K562 (cell line): ENCODE measurements at regions not wholly inside any gene's neighbourhood (a gene's known extent, or its start where the extent isn't known, plus 50 kb on each side); places are given as distances from the start of the nearest gene placed in this dataset.

Experiments
- ATAC-seq: fragments of 200-7000 bp; cut with Tn5 transposase; 3 replicates; pipeline ENCODE4 v1.9.1; 2020; ENCODE audit warnings: moderate library complexity
- BruUV-seq: library from RNA; stranded (reverse); fragments of 400-500 nt; replicated peaks from 2 replicates; lab custom pipeline; 2021; lab: Mats Ljungman, UMichigan
- CTCF ChIA-PET: fragments of 300-600 bp; formaldehyde crosslinking; extraction: SDS; loops from one replicate; lab custom pipeline; 2021; ENCODE audit warnings: low intra/inter-chr PET ratio; lab: Yijun Ruan, JAX
- POLR2A ChIA-PET: fragments of 300-600, 350-650 bp; sonication (Branson Sonifier 250); formaldehyde crosslinking; extraction: SDS; loops from one replicate; lab custom pipeline; 2021; ENCODE audit warnings: antibody characterized with exemption, inconsistent platforms; lab: Yijun Ruan, JAX
- DNase-seq, 4 experiments: peaks; one replicate each; pipeline versions ENCODE4 v3.0.0 to v3.0.0-alpha.2; 2011 to 2018; ENCODE audit warnings: low spot score in 3 of 4, mixed read lengths in 3 of 4; ENCODE audit errors: extremely low read depth in 1 of 4
- FAIRE-seq: peaks from 2 replicates; lab custom pipeline; 2011; peaks lifted over from hg19 to GRCh38; lab: Jason Lieb, UNC
- H2AFZ ChIP-seq: 2 replicates; pipeline ENCODE4 v1.6.0; 2011; ENCODE audit warnings: low read depth, low read length, control low read depth, inconsistent platforms
- H3K27ac ChIP-seq: fragments of 200-600 bp; 3 replicates; pipeline ENCODE4 v1.8.0; 2011; ENCODE audit warnings: low read depth, mild to moderate bottlenecking, control low read depth, inconsistent platforms, low read length, moderate library complexity, mixed read lengths; ENCODE audit errors: extremely low read depth
- H3K27me3 ChIP-seq, 2 experiments: fragments of 300-600 bp in 1 of 2; 2 replicates in 1 of 2; 3 replicates in 1 of 2; pipeline versions ENCODE4 v1.6.0 to v1.8.0; 2011; ENCODE audit warnings: inconsistent platforms in 2 of 2, low read length in 2 of 2, mild to moderate bottlenecking in 1 of 2, mixed read lengths in 1 of 2, moderate library complexity in 1 of 2; ENCODE audit not compliant: control insufficient read depth in 2 of 2, insufficient read depth in 2 of 2
- H3K36me3 ChIP-seq: fragments of 300-600 bp; 3 replicates; pipeline ENCODE4 v1.8.0; 2011; ENCODE audit warnings: mild to moderate bottlenecking, low read length, inconsistent platforms; ENCODE audit not compliant: control insufficient read depth, insufficient read depth
- H3K4me1 ChIP-seq, 2 experiments: fragments of 200-600 bp in 1 of 2; replicated peaks in 1 of 2; 2 replicates in 1 of 2; 3 replicates in 1 of 2; pipeline versions ENCODE4 v1.5.1 to v1.8.0; 2011; ENCODE audit warnings: inconsistent platforms in 2 of 2, low read length in 2 of 2, mild to moderate bottlenecking in 1 of 2, mixed read lengths in 1 of 2, moderate library complexity in 1 of 2; ENCODE audit not compliant: control insufficient read depth in 2 of 2, insufficient read depth in 2 of 2
- H3K4me2 ChIP-seq: 2 replicates; pipeline ENCODE4 v1.6.1; 2011; ENCODE audit warnings: low read length, control low read depth, inconsistent platforms, mixed read lengths; ENCODE audit not compliant: insufficient read depth
- H3K4me3 ChIP-seq: fragments of 200-600 bp; sonication (generic), shearing (Covaris generic); 2 replicates; pipeline ENCODE4 v1.5.1; 2016; ENCODE audit warnings: control low read depth, inconsistent platforms
- H3K79me2 ChIP-seq: fragments of 200-600 bp; 3 replicates; pipeline ENCODE4 v1.8.0; 2011; ENCODE audit warnings: low read length, inconsistent platforms; ENCODE audit not compliant: control insufficient read depth, insufficient read depth
- H3K9ac ChIP-seq, 2 experiments: 2 replicates each; pipeline versions ENCODE4 v1.6.0 to v1.6.1; 2011; ENCODE audit warnings: low read depth in 2 of 2, low read length in 2 of 2, control low read depth in 1 of 2, inconsistent platforms in 1 of 2, mild to moderate bottlenecking in 1 of 2, mixed read lengths in 1 of 2; ENCODE audit not compliant: insufficient read depth in 1 of 2
- H3K9me1 ChIP-seq: one replicate; pipeline ENCODE4 v1.6.0; 2011; ENCODE audit warnings: inconsistent platforms, mild to moderate bottlenecking, low read length, moderate library complexity; ENCODE audit not compliant: control insufficient read depth, insufficient read depth
- H3K9me3 ChIP-seq: replicated peaks from 2 replicates; pipeline ENCODE4 v1.5.1; 2011; ENCODE audit warnings: low read depth, low read length, inconsistent platforms; ENCODE audit not compliant: control insufficient read depth, insufficient read depth
- H4K20me1 ChIP-seq: replicated peaks from 2 replicates; pipeline ENCODE4 v1.6.1; 2011; ENCODE audit warnings: low read length, inconsistent platforms, mixed read lengths; ENCODE audit not compliant: control insufficient read depth, insufficient read depth
- CHD4 ChIP-seq: fragments of 200-600 bp; sonication (generic); IDR thresholded peaks from 3 replicates; pipeline ENCODE4 v1.6.1; 2012; ENCODE audit warnings: low read depth, mild to moderate bottlenecking, mixed read lengths, low read length, inconsistent platforms; ENCODE audit not compliant: insufficient read depth, insufficient replicate concordance, poor library complexity, severe bottlenecking
- NR0B1 ChIP-seq: fragments of 450-650 bp; IDR thresholded peaks from one replicate; pipeline ENCODE4 v1.6.1; 2018; ENCODE audit warnings: mild to moderate bottlenecking, moderate library complexity; ENCODE audit not compliant: partially characterized antibody
- ZBTB17 ChIP-seq: fragments of 450-650 bp; formaldehyde crosslinking; IDR thresholded peaks from 2 replicates; pipeline ENCODE4 v1.4.0; 2020; ENCODE audit warnings: mild to moderate bottlenecking
- ZBTB34 ChIP-seq: fragments of 250-450 bp; sonication (Bioruptor Pico); IDR thresholded peaks from 2 replicates; pipeline ENCODE4 v1.8.0; 2021; ENCODE audit warnings: mild to moderate bottlenecking, moderate library complexity
- ZBTB7A ChIP-seq: IDR thresholded peaks from 2 replicates; pipeline ENCODE4 v1.6.1; 2011; ENCODE audit warnings: low read depth, mild to moderate bottlenecking, low read length, moderate library complexity, borderline replicate concordance; ENCODE audit not compliant: control insufficient read depth
- ZNF507 ChIP-seq: conservative IDR thresholded peaks from 2 replicates; pipeline ENCODE4 v1.6.1; 2017; ENCODE audit warnings: missing genetic modification characterization, missing compliant biosample characterization
- ZNF764 ChIP-seq: fragments of 250-450 bp; sonication (Bioruptor Pico); IDR thresholded peaks from 2 replicates; pipeline ENCODE4 v1.4.0; 2020; ENCODE audit warnings: low read depth, mild to moderate bottlenecking, moderate library complexity
- WGBS: fragments of 100-300 bp; shearing (Covaris generic); methylation state at CpG from one replicate; pipeline ENCODE4 v1.1.6; 2016; ENCODE audit warnings: low coverage, mixed read lengths; ENCODE audit not compliant: insufficient coverage; ENCODE audit errors: missing lambda C conversion rate; 5-methylcytosine and 5-hydroxymethylcytosine counted together
- in situ Hi-C: fragments of 300-500 bp; cut with MboI; formaldehyde crosslinking; loops from 4 replicates; pipeline ENCODE4 v1.15.0; 2018; ENCODE audit warnings: inconsistent platforms, mixed read lengths
- intact Hi-C: fragments of 100-400 bp; cut with micrococcal nuclease; formaldehyde crosslinking; loops from 2 replicates; pipeline ENCODE4 v1.14.2; 2022
- TF ChIP-seq, protein P1 (sequence below): fragments of 450-650 bp; IDR thresholded peaks from 2 replicates; pipeline ENCODE4 v1.6.1; 2016; ENCODE audit warnings: mild to moderate bottlenecking, moderate library complexity

DNA sequence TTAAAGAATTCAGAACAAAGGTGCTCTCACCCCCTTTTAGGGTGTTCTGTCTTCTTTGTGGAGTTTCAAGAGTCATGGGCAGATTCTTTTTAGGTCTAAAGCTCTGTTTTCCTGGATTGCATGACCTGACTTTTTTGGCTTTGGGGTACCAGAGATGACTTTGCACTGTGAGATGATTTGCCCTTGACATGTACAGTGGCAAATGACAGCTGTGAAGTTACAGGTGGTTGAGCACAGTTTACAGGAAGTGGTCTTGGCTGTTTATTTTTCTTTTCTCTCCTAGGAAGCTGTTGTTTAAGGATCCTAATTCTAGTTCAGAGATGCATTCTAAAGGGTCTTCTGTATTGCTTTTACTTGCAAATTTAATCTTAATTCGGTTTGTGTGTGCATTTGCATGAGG lies 83.8 kb upstream of the METAP2 start:
- TF ChIP-seq ZBTB34 (CRISPR knock-in tag) (no peak), NR0B1 (no peak), ZNF507 (tag) (no peak), ZBTB7A (no peak), ZBTB17 (CRISPR knock-in tag) (no peak), CHD4 (no peak), ZNF764 (no peak)
- TF ChIP-seq, protein P1, sequence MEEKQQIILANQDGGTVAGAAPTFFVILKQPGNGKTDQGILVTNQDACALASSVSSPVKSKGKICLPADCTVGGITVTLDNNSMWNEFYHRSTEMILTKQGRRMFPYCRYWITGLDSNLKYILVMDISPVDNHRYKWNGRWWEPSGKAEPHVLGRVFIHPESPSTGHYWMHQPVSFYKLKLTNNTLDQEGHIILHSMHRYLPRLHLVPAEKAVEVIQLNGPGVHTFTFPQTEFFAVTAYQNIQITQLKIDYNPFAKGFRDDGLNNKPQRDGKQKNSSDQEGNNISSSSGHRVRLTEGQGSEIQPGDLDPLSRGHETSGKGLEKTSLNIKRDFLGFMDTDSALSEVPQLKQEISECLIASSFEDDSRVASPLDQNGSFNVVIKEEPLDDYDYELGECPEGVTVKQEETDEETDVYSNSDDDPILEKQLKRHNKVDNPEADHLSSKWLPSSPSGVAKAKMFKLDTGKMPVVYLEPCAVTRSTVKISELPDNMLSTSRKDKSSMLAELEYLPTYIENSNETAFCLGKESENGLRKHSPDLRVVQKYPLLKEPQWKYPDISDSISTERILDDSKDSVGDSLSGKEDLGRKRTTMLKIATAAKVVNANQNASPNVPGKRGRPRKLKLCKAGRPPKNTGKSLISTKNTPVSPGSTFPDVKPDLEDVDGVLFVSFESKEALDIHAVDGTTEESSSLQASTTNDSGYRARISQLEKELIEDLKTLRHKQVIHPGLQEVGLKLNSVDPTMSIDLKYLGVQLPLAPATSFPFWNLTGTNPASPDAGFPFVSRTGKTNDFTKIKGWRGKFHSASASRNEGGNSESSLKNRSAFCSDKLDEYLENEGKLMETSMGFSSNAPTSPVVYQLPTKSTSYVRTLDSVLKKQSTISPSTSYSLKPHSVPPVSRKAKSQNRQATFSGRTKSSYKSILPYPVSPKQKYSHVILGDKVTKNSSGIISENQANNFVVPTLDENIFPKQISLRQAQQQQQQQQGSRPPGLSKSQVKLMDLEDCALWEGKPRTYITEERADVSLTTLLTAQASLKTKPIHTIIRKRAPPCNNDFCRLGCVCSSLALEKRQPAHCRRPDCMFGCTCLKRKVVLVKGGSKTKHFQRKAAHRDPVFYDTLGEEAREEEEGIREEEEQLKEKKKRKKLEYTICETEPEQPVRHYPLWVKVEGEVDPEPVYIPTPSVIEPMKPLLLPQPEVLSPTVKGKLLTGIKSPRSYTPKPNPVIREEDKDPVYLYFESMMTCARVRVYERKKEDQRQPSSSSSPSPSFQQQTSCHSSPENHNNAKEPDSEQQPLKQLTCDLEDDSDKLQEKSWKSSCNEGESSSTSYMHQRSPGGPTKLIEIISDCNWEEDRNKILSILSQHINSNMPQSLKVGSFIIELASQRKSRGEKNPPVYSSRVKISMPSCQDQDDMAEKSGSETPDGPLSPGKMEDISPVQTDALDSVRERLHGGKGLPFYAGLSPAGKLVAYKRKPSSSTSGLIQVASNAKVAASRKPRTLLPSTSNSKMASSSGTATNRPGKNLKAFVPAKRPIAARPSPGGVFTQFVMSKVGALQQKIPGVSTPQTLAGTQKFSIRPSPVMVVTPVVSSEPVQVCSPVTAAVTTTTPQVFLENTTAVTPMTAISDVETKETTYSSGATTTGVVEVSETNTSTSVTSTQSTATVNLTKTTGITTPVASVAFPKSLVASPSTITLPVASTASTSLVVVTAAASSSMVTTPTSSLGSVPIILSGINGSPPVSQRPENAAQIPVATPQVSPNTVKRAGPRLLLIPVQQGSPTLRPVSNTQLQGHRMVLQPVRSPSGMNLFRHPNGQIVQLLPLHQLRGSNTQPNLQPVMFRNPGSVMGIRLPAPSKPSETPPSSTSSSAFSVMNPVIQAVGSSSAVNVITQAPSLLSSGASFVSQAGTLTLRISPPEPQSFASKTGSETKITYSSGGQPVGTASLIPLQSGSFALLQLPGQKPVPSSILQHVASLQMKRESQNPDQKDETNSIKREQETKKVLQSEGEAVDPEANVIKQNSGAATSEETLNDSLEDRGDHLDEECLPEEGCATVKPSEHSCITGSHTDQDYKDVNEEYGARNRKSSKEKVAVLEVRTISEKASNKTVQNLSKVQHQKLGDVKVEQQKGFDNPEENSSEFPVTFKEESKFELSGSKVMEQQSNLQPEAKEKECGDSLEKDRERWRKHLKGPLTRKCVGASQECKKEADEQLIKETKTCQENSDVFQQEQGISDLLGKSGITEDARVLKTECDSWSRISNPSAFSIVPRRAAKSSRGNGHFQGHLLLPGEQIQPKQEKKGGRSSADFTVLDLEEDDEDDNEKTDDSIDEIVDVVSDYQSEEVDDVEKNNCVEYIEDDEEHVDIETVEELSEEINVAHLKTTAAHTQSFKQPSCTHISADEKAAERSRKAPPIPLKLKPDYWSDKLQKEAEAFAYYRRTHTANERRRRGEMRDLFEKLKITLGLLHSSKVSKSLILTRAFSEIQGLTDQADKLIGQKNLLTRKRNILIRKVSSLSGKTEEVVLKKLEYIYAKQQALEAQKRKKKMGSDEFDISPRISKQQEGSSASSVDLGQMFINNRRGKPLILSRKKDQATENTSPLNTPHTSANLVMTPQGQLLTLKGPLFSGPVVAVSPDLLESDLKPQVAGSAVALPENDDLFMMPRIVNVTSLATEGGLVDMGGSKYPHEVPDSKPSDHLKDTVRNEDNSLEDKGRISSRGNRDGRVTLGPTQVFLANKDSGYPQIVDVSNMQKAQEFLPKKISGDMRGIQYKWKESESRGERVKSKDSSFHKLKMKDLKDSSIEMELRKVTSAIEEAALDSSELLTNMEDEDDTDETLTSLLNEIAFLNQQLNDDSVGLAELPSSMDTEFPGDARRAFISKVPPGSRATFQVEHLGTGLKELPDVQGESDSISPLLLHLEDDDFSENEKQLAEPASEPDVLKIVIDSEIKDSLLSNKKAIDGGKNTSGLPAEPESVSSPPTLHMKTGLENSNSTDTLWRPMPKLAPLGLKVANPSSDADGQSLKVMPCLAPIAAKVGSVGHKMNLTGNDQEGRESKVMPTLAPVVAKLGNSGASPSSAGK, result no peak
- Histone ChIP-seq H3K4me3 (no peak overlapping the region), H3K4me1 (peaks cover 0 to 7% of the 10 kb centered on the region in 2 experiments; a peak in 2 of 5 replicates), H3K36me3 (no peaks in the 10 kb centered on the region), H2AFZ (no peak overlapping the region), H3K79me2 (no peaks in the 10 kb centered on the region), H4K20me1 (no peaks in the 10 kb centered on the region), H3K27ac (no peak overlapping the region), H3K9me1 (no peaks in the 10 kb centered on the region), H3K9me3 (no peaks in the 10 kb centered on the region), H3K27me3 (peaks cover 0 to 3% of the 10 kb centered on the region in 2 experiments; a peak in 2 of 5 replicates), H3K4me2 (no peak overlapping the region), H3K9ac (no peak overlapping the region)
- CTCF ChIA-PET, result no interaction called here
- DNase-seq, result no peak
- POLR2A ChIA-PET, result no interaction called here
- in situ Hi-C loops, result no loop called here
- intact Hi-C loops, result no loop called here
- BruUV-seq, result no TSS peak
- no peak for FAIRE-seq
- WGBS, result 0% methylated on average over 1 of the region's 1 CpG
- ATAC-seq, result no peak
